ENCODE measurements at regions not wholly inside any gene's neighbourhood (a gene's known extent, or its start where the extent isn't known, plus 50 kb on each side); places are given as distances from the start of the nearest gene placed in this dataset.
"Not testable (repeated sequence)": the region's sequence is repeated elsewhere in the genome, so short reads cannot be mapped to it uniquely, and the experiment has no call there.

GRCh38 chr6:134619789-134620188 is 301.9 kb upstream of the SGK1 start:
- no peak for ATAC-seq (ENCODE audit: low read depth)
- no peak for DNase-seq
- Mint-ChIP-seq H3K9me3 (no peaks in the 10 kb centered on the region), H3K27me3 (peaks cover 3% of the 10 kb centered on the region), H3K27ac (no peak overlapping the region), H3K4me1 (peaks cover 2% of the 10 kb centered on the region), H3K4me3 (no peak overlapping the region), H3K36me3 (ENCODE audit: low read depth) (no peaks in the 10 kb centered on the region)
- no peak for TF ChIP-seq CTCF (IDR thresholded peaks at IDR 0.05)
- intact Hi-C loops (cut with micrococcal nuclease), result no loop called here
- ChIA-PET POLR2A (no interaction called here), CTCF (no interaction called here)

- peaks cover 3% of the 10 kb centered on the region for H3K27me3 Mint-ChIP-seq
- H3K4me1 Mint-ChIP-seq, result peaks cover 2% of the 10 kb centered on the region
Measured at GRCh38 chr6:134619077-134619476, 301.2 kb upstream of the SGK1 start.

GRCh38 chr6:134614606-134615485 is 296.9 kb upstream of the SGK1 start:
- no peak overlapping the region for H3K27ac Mint-ChIP-seq

More at GRCh38 chr6:134619077-134619476, 301.2 kb upstream of the SGK1 start:
- ChIA-PET CTCF (no interaction called here), POLR2A (no interaction called here)
- ATAC-seq (ENCODE audit: low read depth) (peak; percentile 66), DNase-seq (no peak)
- Mint-ChIP-seq H3K9me3 (no peaks in the 10 kb centered on the region), H3K4me3 (no peak overlapping the region), H3K27ac (no peak overlapping the region), H3K36me3 (ENCODE audit: low read depth) (no peaks in the 10 kb centered on the region)
- no peak for TF ChIP-seq CTCF (IDR thresholded peaks at IDR 0.05)
- intact Hi-C loops (cut with micrococcal nuclease), result no loop called here

GRCh38 chr6:134612128-134612527 is 294.2 kb upstream of the SGK1 start:
- H3K4me3 Mint-ChIP-seq; H3K27me3 Mint-ChIP-seq; H3K36me3 Mint-ChIP-seq (ENCODE audit: low read depth); ATAC-seq (ENCODE audit: low read depth); H3K4me1 Mint-ChIP-seq; H3K27ac Mint-ChIP-seq; CTCF ChIA-PET; POLR2A ChIA-PET; DNase-seq; H3K9me3 Mint-ChIP-seq; intact Hi-C loops (cut with micrococcal nuclease): not testable (repeated sequence)

More at GRCh38 chr6:134614606-134615485, 296.9 kb upstream of the SGK1 start:
- intact Hi-C loops (cut with micrococcal nuclease), result no loop called here
- Mint-ChIP-seq H3K36me3 (ENCODE audit: low read depth) (no peaks in the 10 kb centered on the region), H3K4me1 (peaks cover 2% of the 10 kb centered on the region), H3K4me3 (no peak overlapping the region), H3K27me3 (no peaks in the 10 kb centered on the region), H3K9me3 (no peaks in the 10 kb centered on the region)
- ChIA-PET CTCF (interaction anchor here (0.6 to 1.2 kb wide), 3 partner anchors 26 to 465 kb away, joined by 3 read pairs; no protein-coding TSS in a partner anchor), POLR2A (no interaction called here)
- no peak for TF ChIP-seq CTCF (IDR thresholded peaks at IDR 0.05)
- no peak for ATAC-seq (ENCODE audit: low read depth)
- DNase-seq, result no peak

GRCh38 chr6:134610411-134610810 is 292.5 kb upstream of the SGK1 start:
- Mint-ChIP-seq H3K27me3 (no peaks in the 10 kb centered on the region), H3K27ac (no peak overlapping the region), H3K9me3 (no peaks in the 10 kb centered on the region), H3K4me3 (no peak overlapping the region), H3K36me3 (ENCODE audit: low read depth) (no peaks in the 10 kb centered on the region), H3K4me1 (no peaks in the 10 kb centered on the region)
- intact Hi-C loops (cut with micrococcal nuclease), result no loop called here
- ChIA-PET CTCF (no interaction called here), POLR2A (interaction anchor here (0.5 kb wide), 1 partner anchor 431 kb away, joined by 3 read pairs; no protein-coding TSS in a partner anchor)
- DNase-seq (no peak), ATAC-seq (ENCODE audit: low read depth) (no peak)
- no peak for TF ChIP-seq CTCF (IDR thresholded peaks at IDR 0.05)
